ENCODE measurements at regions not wholly inside any gene's neighbourhood (a gene's known extent, or its start where the extent isn't known, plus 50 kb on each side); places are given as distances from the start of the nearest gene placed in this dataset.

GRCh38 chr20:48393311-48393685 lies 434.5 kb downstream of the PREX1 start:
- Histone ChIP-seq H3K4me3 (ENCODE audit: low read length in 3 of 3) (no peak overlapping the region), H3K27me3 (ENCODE audit: control insufficient read depth, insufficient read depth, low read length) (no peaks in the 10 kb centered on the region), H3K9ac (ENCODE audit: low read length in 3 of 3) (no peak overlapping the region), H3K9me3 (ENCODE audit: control insufficient read depth in 2 of 3, insufficient read depth in 1 of 3, low read length in 3 of 3) (peaks cover 0 to 8% (median 0%) of the 10 kb centered on the region in 3 donors), H3K4me1 (ENCODE audit: control insufficient read depth in 2 of 3, insufficient read depth in 2 of 3, low read depth in 1 of 3, low read length in 3 of 3) (peaks cover 0 to 4% (median 0%) of the 10 kb centered on the region in 3 donors), H3K36me3 (ENCODE audit: control insufficient read depth in 2 of 3, insufficient read depth in 3 of 3, low read length in 3 of 3) (no peaks in the 10 kb centered on the region), H3K27ac (ENCODE audit: low read depth in 2 of 2, low read length in 2 of 2) (no peak overlapping the region)
- no peak for DNase-seq
- no peak for TF ChIP-seq CTCF (IDR thresholded peaks at IDR 0.05; ENCODE audit: borderline replicate concordance, extremely low read depth, insufficient read depth)
- intact Hi-C loops (cut with DNase I), result no loop called here
- no peak for FAIRE-seq

GRCh38 chr20:48392407-48393310 lies 435.1 kb downstream of the PREX1 start:
- intact Hi-C loops (cut with DNase I), result no loop called here
- H3K4me1 ChIP-seq (ENCODE audit: control insufficient read depth in 2 of 3, insufficient read depth in 2 of 3, low read depth in 1 of 3, low read length in 3 of 3), result no peaks in the 10 kb centered on the region
- no peak for FAIRE-seq

GRCh38 chr20:48390981-48391380 lies 436.8 kb downstream of the PREX1 start:
- no peak for FAIRE-seq
- H3K9me3 ChIP-seq (ENCODE audit: control insufficient read depth in 2 of 3, insufficient read depth in 1 of 3, low read length in 3 of 3), result peaks cover 0 to 8% (median 0%) of the 10 kb centered on the region in 3 donors
- H3K4me3 ChIP-seq (ENCODE audit: low read length in 3 of 3), result no peak overlapping the region
- no peaks in the 10 kb centered on the region for H3K27me3 ChIP-seq (ENCODE audit: control insufficient read depth, insufficient read depth, low read length)
- no peak overlapping the region for H3K9ac ChIP-seq (ENCODE audit: low read length in 3 of 3)
- no peak for DNase-seq
- no peaks in the 10 kb centered on the region for H3K4me1 ChIP-seq (ENCODE audit: control insufficient read depth in 2 of 3, insufficient read depth in 2 of 3, low read depth in 1 of 3, low read length in 3 of 3)
- no peak overlapping the region for H3K27ac ChIP-seq (ENCODE audit: low read depth in 2 of 2, low read length in 2 of 2)
- intact Hi-C loops (cut with DNase I), result no loop called here
- no peaks in the 10 kb centered on the region for H3K36me3 ChIP-seq (ENCODE audit: control insufficient read depth in 2 of 3, insufficient read depth in 3 of 3, low read length in 3 of 3)
- no peak for TF ChIP-seq CTCF (IDR thresholded peaks at IDR 0.05; ENCODE audit: borderline replicate concordance, extremely low read depth, insufficient read depth)

More at GRCh38 chr20:48392407-48393310, 435.1 kb downstream of the PREX1 start:
- Histone ChIP-seq H3K27me3 (ENCODE audit: control insufficient read depth, insufficient read depth, low read length) (no peaks in the 10 kb centered on the region), H3K36me3 (ENCODE audit: control insufficient read depth in 2 of 3, insufficient read depth in 3 of 3, low read length in 3 of 3) (no peaks in the 10 kb centered on the region), H3K4me3 (ENCODE audit: low read length in 3 of 3) (no peak overlapping the region), H3K9me3 (ENCODE audit: control insufficient read depth in 2 of 3, insufficient read depth in 1 of 3, low read length in 3 of 3) (peaks cover 0 to 8% (median 0%) of the 10 kb centered on the region in 3 donors), H3K9ac (ENCODE audit: low read length in 3 of 3) (no peak overlapping the region), H3K27ac (ENCODE audit: low read depth in 2 of 2, low read length in 2 of 2) (no peak overlapping the region)
- DNase-seq, result no peak
- TF ChIP-seq CTCF (IDR thresholded peaks at IDR 0.05; ENCODE audit: borderline replicate concordance, extremely low read depth, insufficient read depth), result no peak
